DMS 273 treated with DMSO at 0.1 percent for 48 hours (cell line): ENCODE measurements at regions not wholly inside any gene's neighbourhood (a gene's known extent, or its start where the extent isn't known, plus 50 kb on each side); places are given as distances from the start of the nearest gene placed in this dataset.
"Not testable (repeated sequence)": the region's sequence is repeated elsewhere in the genome, so short reads cannot be mapped to it uniquely, and the experiment has no call there.

Experiments
- DNase-seq: peaks from one replicate; lab custom pipeline; 2025; lab: John Stamatoyannopoulos, UW

DNA sequence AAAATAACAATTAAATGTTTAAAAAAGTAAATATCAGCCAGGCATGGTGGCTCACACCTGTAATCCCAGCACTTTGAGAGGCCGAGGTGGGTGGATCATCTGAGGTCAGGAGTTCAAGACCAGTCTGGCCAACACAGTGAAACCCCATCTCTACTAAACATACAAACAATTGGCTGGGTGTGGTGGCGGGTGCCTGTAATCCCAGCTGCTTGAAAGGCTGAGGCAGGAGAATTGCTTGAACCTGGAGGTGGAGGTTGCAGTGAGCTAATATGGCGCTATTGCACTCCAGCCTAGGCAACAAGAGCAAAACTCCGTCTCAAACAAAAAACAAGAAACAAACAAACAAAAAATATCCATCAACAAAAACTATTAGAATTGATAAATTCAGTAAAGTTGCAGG, 77.5 kb downstream of the SNX5 start:
- not testable (repeated sequence) for DNase-seq

- DNase-seq: no peak
These were observed 78.3 kb downstream of the SNX5 start for GRCh38 chr20:17890330-17890729.

GRCh38 chr20:17889226-17889625, 79.4 kb downstream of the SNX5 start:
- DNase-seq: no peak

- no peak for DNase-seq
These were observed 80.5 kb downstream of the SNX5 start for GRCh38 chr20:17888044-17888443.

GRCh38 chr20:17887331-17888030, 81.1 kb downstream of the SNX5 start:
- DNase-seq: no peak

GRCh38 chr20:17885544-17885943, 83.0 kb downstream of the SNX5 start:
- no peak for DNase-seq

GRCh38 chr20:17885076-17885475, 83.5 kb downstream of the SNX5 start:
- no peak for DNase-seq

DNA sequence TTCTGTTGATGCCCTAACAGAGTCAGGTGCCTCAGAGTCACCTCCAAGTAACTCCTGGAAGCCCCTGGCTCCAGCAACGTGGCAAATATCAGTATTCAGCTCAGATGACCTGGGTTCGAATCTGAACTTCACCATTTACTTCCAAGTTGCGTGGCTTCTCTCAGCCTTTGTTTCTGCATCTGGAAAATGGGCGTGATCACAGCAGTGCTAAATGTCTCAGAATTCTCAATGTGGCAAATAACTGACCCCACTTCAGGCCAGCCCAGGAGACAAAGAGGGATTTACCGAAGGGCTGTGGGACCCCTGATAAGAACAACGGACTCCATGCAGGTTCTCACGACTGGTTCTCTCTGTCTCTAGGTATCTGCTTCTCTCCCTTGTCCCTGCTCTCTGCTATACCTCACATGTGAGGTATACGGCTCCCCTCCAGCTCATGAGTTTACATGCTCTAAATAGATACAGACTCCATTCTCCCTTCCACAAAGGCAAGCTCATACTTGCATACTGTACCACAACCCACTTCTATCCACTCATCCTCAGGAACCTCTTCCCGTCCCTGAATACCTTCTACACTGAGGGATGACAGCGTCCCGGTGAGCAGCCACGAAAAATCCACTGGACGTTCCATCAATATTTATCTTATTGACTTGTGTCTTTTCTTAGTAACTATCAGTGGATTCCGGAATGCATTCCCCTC, 84.1 kb downstream of the SNX5 start:
- DNase-seq: no peak

DNA sequence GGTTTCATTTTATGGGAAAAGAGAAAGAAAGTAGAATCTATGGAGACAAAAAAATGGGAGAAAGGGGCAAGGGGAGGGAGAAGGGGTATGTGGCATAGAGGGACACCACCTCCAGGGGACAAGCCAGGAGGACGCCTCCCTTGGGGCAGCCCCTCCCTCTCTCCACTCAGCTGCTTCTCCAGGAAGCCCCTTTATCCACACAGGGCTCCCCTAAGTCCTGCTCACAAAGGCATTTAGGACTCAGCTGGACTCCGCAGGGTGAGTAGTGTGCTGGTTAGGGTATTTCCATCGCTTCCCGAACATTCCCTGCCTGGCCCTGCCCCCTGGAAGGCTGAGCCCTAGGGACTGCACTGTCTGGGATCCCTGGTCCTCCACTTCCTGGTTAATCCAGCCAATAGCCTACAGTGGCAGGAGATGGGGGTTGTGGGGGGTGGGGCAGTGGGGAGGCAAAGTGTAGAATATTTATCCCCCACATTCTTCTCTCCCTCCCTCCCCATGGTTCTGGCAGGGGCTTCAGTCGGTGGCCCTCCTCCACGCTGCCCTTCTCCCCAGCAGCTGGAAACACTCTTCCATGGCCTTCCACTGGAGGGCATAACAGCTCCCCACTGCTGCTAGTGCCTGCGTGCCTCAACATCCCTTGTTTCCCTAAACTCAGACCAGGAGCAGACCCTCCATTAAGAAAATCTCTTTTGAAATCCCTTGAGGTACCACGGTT, 84.8 kb downstream of the SNX5 start:
- DNase-seq: no peak

GRCh38 chr20:17882834-17883591, 85.6 kb downstream of the SNX5 start:
- DNase-seq: no peak

- no peak for DNase-seq
These were observed 86.3 kb downstream of the SNX5 start for GRCh38 chr20:17882065-17882833.

- no peak for DNase-seq
These were observed 86.9 kb downstream of the SNX5 start for GRCh38 chr20:17881741-17882064.

- DNase-seq: no peak
These were observed 89.5 kb downstream of the SNX5 start for GRCh38 chr20:17878912-17879602.

DNA sequence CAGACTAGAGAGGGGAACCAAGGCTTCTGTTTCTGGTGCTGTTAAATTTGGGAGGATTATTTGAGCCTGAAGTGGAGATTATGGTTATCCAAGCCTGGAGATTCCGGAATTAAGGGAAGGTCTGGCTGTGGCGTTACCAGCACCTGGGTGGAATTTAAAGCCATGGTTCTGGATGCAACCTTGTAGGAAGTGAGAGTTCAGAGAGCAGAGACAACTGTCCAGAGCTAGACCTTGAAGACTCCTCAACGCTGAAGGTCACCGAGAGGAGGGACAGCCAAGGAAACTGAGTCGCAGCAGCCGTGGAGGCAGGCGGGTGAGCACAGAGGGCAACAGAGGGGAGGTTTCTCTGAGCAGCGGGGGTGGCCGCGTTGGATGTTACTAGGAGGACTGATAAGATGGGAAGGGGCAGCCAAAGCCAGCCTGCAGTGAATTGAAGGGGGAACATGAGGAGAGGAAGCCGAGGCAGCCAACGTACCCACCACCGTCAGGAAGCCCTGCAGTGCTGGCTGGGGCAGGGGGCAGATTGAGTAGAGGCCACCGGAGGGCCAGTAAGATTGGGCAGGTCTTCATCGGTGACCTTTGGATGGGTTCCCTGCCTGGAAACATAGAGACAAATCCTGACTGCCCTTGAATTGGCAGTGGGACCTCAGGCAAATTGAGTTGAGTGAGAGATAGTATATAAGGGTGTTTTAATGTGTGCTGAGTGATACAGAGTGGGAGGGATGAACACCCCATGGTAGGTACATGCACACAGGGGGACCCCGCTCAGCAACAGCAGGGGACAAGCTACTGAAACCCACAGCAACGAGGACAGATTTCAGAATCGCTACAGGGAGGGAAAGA, 90.3 kb downstream of the SNX5 start:
- no peak for DNase-seq

DNA sequence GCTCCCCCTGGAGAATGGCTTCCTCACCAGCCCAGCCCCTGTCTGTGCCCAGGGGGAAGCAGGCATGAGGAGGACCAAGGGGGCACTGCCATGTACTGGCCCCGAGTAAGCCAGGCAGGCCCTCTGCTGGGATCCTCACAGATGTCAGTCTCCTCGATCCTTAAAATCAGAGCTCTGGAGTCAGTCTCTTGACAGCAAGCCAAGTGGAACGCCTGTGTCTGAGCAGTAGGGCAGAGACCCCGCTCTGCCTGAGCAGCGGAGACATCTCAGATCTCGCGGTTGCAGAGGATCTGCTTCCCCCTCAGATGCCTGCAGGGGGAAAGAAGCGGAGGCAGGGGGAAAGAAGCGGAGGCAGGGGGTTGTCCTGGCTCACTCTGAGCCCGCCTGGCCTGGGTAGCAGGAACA, 92.6 kb downstream of the SNX5 start:
- DNase-seq: no peak

DNA sequence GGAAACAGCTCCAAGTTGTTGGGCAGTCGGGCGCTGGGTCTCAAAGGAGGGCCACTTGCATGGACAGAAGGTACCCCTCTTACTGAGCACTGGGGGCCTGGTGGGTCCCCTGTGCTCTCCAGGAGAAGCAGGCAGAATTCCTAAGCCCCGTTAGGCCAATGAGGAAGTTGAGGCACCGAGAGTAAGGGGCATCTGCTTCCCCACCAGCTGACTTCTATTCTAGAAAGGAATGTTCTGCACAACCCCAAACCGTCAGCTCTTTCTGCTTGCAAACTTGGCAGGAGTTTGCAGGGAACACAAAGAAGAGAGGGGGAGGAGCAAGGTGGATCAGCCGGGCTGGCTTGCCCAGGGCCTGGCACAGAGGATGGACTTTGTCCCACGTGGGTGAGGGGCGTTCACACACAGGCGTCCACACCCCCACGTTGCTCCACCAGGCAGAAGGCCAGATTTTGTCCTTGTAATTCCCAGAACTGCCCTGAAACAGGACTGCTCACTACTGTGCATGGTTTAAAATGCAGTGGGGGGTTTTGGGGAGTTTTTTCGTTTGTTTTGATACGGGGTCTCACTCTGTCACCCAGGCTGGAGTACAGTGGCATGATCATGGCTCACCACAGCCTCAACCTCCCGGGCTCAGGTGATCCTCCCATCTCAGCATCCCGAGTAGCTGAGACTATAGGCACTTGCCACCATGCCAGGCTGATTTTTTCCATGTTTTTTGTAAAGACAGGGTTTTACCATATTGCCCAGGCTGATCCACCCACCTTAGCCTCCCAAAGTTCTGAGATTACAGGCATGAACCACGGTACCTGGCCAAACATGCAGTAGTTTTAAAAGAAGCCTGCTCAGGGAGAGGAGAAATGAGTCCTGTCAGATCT, 93.3 kb downstream of the SNX5 start:
- DNase-seq: no peak

GRCh38 chr20:17874271-17875105, 94.1 kb downstream of the SNX5 start:
- DNase-seq: no peak
